ENCODE measurements at regions not wholly inside any gene's neighbourhood (a gene's known extent, or its start where the extent isn't known, plus 50 kb on each side); places are given as distances from the start of the nearest gene placed in this dataset.

DNA sequence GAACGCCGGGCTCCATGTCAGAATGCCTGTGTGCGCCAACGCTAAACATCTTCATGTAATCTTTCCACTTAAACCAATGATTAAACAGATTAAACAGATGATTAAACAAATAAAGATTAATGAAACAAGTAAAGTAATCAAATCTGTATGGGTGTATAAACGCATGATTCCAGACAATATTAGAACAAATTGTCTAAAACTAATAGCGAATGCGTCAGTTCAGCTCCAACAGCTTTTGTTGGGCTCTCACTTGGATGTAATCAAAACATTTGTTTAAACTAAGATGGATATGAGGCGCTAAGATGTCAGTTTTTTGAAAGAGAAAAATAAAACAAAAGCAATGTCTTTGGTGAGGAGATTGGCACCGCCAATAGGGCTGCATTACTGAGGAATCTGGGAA lies 299.1 kb upstream of the TLE3 start:
- no peak for DNase-seq (ENCODE audit: low read depth)
- TF ChIP-seq, protein P1, sequence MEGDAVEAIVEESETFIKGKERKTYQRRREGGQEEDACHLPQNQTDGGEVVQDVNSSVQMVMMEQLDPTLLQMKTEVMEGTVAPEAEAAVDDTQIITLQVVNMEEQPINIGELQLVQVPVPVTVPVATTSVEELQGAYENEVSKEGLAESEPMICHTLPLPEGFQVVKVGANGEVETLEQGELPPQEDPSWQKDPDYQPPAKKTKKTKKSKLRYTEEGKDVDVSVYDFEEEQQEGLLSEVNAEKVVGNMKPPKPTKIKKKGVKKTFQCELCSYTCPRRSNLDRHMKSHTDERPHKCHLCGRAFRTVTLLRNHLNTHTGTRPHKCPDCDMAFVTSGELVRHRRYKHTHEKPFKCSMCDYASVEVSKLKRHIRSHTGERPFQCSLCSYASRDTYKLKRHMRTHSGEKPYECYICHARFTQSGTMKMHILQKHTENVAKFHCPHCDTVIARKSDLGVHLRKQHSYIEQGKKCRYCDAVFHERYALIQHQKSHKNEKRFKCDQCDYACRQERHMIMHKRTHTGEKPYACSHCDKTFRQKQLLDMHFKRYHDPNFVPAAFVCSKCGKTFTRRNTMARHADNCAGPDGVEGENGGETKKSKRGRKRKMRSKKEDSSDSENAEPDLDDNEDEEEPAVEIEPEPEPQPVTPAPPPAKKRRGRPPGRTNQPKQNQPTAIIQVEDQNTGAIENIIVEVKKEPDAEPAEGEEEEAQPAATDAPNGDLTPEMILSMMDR (IDR thresholded peaks at IDR 0.05; ENCODE audit: control insufficient read depth, insufficient read depth, low read depth, low read length, missing control alignments), result no peak
- H3K4me3 ChIP-seq (ENCODE audit: control insufficient read depth, low read depth, low read length), result no peak overlapping the region

DNA sequence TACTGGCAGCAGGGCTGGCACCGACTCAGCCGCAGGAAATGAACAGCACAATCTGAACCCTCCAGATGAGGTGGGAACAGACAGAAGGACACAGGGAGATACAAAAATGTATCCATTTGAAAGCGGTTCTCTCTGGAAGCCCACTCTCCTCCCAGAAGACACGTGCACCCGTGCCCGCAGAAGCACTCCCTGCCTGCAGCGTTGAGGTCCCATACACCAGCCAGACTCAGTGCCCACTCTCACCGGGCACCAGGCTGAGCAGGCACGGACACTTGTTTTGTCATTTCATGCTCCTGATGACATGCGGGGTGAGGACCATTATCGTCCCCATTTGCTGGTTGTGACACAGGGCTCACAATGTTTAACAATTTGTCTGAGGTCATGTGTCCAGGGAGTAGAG lies 297.4 kb upstream of the TLE3 start:
- no peak for DNase-seq (ENCODE audit: low read depth)
- H3K4me3 ChIP-seq (ENCODE audit: control insufficient read depth, low read depth, low read length), result no peak overlapping the region
- TF ChIP-seq, protein P1 (IDR thresholded peaks at IDR 0.05; ENCODE audit: control insufficient read depth, insufficient read depth, low read depth, low read length, missing control alignments), result no peak

DNA sequence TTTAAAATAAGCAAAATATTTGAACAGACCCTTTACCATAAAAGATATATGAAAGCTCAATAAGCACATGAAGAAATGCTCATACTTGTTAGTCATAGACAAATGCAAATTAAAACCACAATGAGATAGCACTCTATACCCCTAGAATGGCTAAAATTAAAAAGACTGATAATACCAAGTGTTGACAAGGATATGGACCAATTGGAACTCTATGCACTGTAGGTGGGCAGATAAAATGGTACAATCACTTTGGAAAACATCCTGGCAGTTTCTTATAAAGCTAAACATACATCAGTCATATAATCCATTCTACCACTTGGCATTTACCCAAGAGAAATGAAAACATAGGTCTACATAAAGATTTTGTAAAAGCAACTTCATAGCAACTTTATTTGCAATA lies 293.0 kb upstream of the TLE3 start:
- DNase-seq (ENCODE audit: low read depth), result no peak
- H3K4me3 ChIP-seq (ENCODE audit: control insufficient read depth, low read depth, low read length), result no peak overlapping the region

DNA sequence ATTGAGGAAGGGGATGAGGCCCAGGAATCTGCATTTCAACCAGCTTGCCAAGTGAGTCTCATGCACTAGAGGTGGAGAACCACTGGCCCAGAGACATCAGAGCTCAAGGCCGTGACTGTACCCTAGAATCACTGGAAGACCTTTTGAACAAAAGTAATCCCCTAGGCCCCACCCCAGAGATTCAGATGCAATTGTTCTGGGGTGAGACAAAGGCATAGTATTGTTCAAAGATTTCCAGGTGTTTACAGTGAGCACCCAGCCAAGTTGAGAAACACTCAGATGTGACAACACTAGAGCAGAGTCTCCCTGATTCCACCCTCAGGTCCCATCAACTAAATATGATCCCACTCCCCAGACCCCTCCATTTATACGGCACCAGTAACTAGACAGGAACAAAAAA lies 290.3 kb upstream of the TLE3 start:
- no peak for DNase-seq (ENCODE audit: low read depth)
- TF ChIP-seq, protein P1 (IDR thresholded peaks at IDR 0.05; ENCODE audit: control insufficient read depth, insufficient read depth, low read depth, low read length, missing control alignments), result no peak
- no peak overlapping the region for H3K4me3 ChIP-seq (ENCODE audit: control insufficient read depth, low read depth, low read length)

More for the DNA sequence above, 293.0 kb upstream of the TLE3 start:
- TF ChIP-seq, protein P1 (IDR thresholded peaks at IDR 0.05; ENCODE audit: control insufficient read depth, insufficient read depth, low read depth, low read length, missing control alignments), result no peak

DNA sequence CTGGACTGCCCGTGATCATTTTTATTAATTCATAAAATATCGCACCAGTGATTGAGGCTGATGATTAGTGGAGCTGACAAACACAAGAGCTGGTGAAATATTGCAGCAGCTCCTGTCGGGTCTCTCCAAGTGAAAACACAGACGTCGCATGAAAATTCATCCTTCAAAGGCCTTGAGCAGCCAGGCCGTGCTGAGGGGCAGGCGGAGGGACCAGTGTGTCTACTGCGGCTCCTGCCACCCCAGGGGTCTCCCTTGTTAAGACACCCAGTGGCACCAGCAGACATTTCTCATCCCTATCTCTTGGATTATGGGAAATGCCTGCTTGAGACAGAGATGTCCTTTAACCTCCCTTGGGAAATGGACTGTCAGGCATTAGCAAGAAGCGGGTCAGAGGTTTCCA lies 289.4 kb upstream of the TLE3 start:
- TF ChIP-seq, protein P1 (IDR thresholded peaks at IDR 0.05; ENCODE audit: control insufficient read depth, insufficient read depth, low read depth, low read length, missing control alignments), result no peak
- DNase-seq (ENCODE audit: low read depth), result no peak
- no peak overlapping the region for H3K4me3 ChIP-seq (ENCODE audit: control insufficient read depth, low read depth, low read length)

DNA sequence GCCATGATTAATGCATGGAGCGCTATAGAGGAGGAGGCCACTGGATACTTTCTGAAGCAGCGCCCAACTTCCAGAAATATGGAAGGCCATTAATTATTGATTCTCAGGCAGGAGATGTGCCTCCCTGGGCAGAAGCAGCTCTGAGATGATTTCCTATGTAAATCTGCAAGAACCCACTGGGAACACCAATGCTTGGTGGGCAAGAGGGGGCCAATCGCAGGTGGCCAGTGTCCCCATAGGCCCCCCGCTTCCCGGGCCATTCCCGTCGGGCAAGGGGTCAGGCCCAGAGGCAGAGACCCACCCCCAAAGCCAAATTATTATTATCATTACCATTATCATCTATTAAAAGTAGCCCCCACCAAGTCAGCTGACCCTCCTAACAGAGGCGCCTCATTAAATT lies 288.0 kb upstream of the TLE3 start:
- no peak for DNase-seq (ENCODE audit: low read depth)
- H3K4me3 ChIP-seq (ENCODE audit: control insufficient read depth, low read depth, low read length), result no peak overlapping the region
- TF ChIP-seq, protein P1 (IDR thresholded peaks at IDR 0.05; ENCODE audit: control insufficient read depth, insufficient read depth, low read depth, low read length, missing control alignments), result no peak

DNA sequence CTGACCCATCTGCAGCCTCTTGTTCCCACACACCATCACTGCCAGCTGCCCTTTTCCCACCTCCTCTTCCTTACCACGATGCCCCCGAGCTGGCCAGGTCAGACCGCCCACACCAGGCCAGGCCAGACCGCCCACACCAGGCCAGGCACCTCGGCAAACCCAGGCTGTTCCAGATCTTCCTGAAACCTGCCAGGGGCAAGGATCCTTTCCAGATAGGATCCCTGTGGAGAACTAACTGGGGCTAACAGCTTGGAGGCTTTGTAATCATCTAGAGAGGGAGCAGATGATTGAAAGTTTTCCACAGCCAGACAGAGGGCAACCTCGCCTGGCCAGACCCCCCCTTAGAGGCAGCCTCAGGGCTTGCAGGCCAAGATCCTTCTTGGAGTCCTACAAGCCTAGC lies 287.3 kb upstream of the TLE3 start:
- DNase-seq (ENCODE audit: low read depth), result no peak
- H3K4me3 ChIP-seq (ENCODE audit: control insufficient read depth, low read depth, low read length), result no peak overlapping the region
- TF ChIP-seq, protein P1 (IDR thresholded peaks at IDR 0.05; ENCODE audit: control insufficient read depth, insufficient read depth, low read depth, low read length, missing control alignments), result no peak

Data from AG09309 (cell line).